ENCODE measurements at regions not wholly inside any gene's neighbourhood (a gene's known extent, or its start where the extent isn't known, plus 50 kb on each side); places are given as distances from the start of the nearest gene placed in this dataset.

DNA sequence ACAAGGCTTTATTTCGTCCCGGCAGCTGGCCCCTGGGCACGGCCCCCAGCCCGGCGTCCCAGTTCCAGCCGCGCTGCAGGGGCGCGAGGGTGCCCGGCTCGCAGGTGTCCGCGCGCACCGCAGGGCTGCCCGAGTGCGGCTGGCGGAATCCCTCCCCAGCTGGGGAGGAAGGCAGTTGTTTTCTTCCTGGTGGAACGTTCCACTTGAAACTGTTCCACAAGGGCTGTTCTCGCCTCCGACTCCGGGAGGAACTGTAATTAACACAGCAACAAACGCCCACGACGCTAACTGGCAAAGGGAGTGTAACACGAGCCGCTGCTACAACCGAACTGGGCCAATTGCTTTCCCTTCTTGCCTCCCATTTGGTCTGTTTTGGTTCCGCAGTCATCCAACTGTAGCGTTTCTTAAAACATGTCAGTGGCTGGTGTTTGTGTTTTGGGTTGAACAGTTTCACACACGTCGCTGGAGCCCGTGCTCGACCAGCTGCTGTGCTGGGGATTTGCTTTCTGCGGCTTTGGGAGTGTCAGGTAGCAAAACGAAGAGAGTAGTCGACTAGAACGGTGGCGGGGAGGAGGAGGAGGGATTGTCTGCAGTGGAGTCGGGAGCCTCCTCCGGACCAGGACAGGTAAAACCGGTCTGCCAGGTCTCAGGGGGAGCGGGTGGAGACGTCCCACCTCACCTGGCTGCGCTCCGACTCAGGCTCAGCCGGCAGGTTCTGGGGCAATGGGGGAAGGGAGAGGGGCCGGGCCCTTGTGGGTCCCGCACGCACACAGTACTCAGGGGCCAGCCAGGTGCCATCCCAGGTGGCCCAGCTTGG, 131.6 kb upstream of the NIPBL start:
- TF ChIP-seq, protein P1, sequence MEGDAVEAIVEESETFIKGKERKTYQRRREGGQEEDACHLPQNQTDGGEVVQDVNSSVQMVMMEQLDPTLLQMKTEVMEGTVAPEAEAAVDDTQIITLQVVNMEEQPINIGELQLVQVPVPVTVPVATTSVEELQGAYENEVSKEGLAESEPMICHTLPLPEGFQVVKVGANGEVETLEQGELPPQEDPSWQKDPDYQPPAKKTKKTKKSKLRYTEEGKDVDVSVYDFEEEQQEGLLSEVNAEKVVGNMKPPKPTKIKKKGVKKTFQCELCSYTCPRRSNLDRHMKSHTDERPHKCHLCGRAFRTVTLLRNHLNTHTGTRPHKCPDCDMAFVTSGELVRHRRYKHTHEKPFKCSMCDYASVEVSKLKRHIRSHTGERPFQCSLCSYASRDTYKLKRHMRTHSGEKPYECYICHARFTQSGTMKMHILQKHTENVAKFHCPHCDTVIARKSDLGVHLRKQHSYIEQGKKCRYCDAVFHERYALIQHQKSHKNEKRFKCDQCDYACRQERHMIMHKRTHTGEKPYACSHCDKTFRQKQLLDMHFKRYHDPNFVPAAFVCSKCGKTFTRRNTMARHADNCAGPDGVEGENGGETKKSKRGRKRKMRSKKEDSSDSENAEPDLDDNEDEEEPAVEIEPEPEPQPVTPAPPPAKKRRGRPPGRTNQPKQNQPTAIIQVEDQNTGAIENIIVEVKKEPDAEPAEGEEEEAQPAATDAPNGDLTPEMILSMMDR (IDR thresholded peaks at IDR 0.05; ENCODE audit: low read depth, low read length, poor library complexity, severe bottlenecking): peak; percentile 11
- TF ChIP-seq EZH2phosphoT487 (IDR thresholded peaks at IDR 0.05; ENCODE audit: borderline replicate concordance, low read length): no peak
